ENCODE measurements at regions not wholly inside any gene's neighbourhood (a gene's known extent, or its start where the extent isn't known, plus 50 kb on each side); places are given as distances from the start of the nearest gene placed in this dataset.

GRCh38 chr22:27128461-27129085 lies 471.2 kb downstream of the MIAT start:
- DNase-seq: no peak

GRCh38 chr22:27129266-27129665 lies 471.9 kb downstream of the MIAT start:
- no peak for DNase-seq

DNA sequence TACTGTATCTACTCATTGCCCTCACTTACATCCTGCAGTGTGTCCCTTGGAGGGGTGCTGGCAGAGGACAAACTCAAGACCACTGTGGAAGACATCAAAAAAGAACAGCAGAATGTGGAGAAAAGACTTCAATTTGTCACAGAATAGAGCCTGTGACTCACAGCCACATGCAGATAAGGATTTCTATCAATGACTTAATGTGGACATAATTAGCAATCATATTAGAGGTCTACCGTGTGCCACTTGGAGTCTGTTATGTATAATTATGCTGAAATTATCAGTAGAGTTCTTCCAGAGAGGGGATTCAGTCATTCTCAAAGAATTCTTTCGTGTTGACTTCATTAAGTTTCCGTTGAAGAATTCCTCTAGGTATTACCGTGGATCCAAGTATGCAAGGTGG lies 473.5 kb downstream of the MIAT start:
- no peak for DNase-seq

GRCh38 chr22:27131346-27131745 lies 474.0 kb downstream of the MIAT start:
- no peak for DNase-seq

GRCh38 chr22:27132400-27132799 lies 475.0 kb downstream of the MIAT start:
- no peak for DNase-seq

- DNase-seq: no peak
Measured at GRCh38 chr22:27133019-27133431, 475.6 kb downstream of the MIAT start.

- DNase-seq: no peak
Measured at GRCh38 chr22:27133681-27134314, 476.4 kb downstream of the MIAT start.

DNA sequence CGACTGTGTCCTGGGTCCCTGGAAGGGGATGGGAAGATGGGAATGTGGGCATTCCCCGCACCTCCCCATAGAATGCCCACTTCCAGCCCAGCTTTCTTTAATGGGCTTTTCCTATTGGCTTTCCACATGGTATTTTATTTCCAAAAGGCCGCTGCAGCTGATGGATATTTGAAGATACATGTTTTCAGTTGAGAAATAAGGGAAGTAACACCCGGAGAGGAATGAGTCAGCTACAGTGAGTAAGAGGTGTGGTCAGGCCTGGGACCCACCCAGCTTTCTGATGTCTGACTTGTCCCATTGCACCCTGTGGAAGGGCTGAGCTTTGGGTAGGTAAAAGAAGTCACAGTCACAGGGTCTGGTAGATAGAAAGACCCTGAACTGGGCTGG lies 476.9 kb downstream of the MIAT start:
- DNase-seq: peak; percentile 2

GRCh38 chr22:27135031-27135981 lies 477.9 kb downstream of the MIAT start:
- no peak for DNase-seq

DNA sequence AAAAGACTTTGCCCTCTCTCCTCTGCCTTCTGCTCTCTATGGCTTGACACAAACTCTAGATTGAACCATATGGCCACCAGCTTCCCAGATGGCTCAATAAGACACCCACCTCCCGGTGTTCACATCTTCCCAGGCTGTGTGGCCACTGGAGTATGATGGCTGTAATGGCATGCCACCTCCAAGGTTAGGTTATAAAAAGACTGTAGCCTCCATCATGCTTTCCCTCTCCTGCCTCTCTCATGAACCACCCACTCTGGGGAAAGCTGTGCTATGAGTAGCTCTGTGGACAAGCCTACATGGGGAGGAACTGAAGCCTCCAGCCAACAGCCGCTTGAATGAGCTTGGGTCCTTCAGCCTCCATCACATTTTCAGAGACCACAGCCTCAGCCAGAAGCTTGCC lies 479.2 kb downstream of the MIAT start:
- DNase-seq: no peak

GRCh38 chr22:27137871-27138337 lies 480.5 kb downstream of the MIAT start:
- no peak for DNase-seq

GRCh38 chr22:27138471-27138870 lies 481.1 kb downstream of the MIAT start:
- no peak for DNase-seq

DNA sequence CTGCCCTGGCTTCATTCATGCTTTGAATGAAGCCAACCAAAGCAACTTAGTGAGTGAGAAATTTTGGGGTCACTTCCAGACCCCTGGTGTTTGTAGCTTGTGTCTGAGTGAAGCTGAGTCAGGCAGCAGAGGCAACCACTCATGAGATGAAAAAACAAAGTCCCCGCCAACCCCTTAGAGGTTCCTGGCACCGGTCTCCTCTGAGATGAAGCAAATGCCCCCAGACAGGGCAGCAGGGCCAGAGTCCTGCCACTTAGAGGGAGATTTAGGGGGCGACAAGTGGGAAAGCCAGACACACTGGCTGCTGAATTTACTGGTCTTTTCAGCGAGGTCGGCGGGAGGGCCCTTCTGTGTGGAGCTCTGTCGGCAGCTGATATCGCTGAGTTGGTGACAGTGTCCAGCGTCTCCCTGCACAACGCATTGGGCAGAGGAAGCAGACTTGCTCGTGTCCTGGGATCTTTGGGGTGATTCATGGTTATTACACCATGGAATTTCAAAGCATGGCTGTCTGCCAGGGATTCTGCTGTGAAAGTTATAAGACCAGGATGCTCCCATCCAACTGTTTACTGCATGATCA lies 482.6 kb downstream of the MIAT start:
- DNase-seq: no peak

GRCh38 chr22:27142286-27142685 lies 484.9 kb downstream of the MIAT start:
- DNase-seq: no peak

- DNase-seq: no peak
Measured at GRCh38 chr22:27144321-27144720, 486.9 kb downstream of the MIAT start.

DNA sequence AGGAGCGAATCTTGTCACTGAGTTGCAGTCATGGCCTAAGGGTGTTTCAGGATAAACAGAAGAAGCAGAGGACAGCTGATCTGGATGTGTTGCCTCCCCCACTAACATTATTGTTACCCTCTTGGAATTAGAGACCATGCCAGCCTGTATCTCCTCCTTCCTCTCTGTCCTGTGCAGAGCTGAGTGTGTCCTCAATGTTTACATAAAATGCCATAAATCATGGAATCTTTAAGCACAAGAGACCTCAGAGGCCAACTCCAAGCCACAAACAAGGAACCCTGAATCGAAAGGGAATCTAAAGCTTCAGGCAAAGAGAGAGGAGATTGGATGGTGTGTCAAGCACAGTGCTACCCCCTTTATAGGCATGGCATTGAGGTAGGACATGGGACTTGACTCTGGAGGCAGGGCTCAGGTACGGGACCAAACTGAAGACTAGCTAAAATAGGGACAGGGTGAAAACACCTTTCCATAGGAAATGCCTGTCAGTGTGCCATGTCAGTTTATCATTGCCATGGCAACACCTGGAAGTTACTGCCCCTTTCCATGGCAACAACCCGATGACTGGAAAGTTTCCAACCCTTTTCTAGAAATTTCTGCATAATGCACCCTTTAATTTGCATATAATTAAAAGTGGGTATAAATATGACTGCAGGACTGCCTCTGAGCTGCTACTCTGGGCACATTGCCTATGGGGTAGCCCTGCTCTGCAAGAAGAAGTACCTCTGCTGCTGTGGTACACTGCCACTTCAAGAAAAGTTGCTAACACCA lies 489.7 kb downstream of the MIAT start:
- no peak for DNase-seq

DNA sequence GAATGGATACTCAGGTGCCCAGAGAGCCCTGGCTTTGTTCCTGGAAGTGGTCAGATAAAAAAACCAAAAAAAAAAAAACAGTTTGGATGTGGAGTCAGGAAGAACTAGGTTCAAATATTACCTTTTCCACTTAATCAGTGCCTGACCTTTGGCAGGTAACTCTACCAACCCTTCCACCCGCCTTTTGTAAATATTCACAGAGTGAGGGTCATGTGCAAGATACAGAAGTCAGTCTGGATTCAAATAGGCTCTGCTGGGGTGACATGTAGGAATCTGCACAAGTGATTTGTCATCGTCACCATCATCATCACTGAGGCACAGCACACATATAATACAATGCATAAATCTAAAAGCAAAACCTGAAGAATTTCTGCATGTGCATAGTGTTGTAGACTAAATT lies 490.7 kb downstream of the MIAT start:
- DNase-seq: no peak

- no peak for DNase-seq
Measured at GRCh38 chr22:27148886-27149470, 491.6 kb downstream of the MIAT start.

DNA sequence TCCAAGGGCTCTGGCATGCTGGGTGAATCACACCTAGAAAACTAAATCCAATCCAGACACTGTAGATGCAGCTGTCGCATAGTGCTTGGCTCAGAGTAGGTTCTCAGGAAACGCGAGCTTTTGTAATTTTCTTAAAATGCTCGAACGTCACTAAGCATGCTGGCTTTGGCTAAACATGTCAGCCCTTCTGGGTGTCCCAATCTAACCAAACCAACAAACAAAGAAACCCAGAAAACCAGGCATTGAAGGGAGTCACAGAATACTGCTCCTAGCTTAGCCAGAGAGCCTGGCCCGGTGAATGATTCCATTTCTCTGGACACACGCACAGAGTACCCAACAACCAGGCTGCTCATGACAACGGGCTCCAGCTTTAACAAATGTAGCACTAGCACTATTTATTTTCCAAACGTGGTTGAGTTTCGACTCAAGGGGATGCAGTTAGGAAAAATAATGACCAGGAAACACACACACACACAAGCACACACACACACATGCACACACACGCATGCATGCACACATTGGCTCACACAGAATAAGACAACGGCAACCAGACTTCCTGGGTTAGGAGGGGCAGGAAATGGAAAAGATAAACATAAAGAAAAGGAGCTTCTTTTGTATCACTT lies 492.6 kb downstream of the MIAT start:
- DNase-seq: no peak

GRCh38 chr22:27150544-27150941 lies 493.2 kb downstream of the MIAT start:
- peak; percentile 9 for DNase-seq

- no peak for DNase-seq
Measured at GRCh38 chr22:27151407-27151806, 494.0 kb downstream of the MIAT start.

GRCh38 chr22:27152033-27152432 lies 494.6 kb downstream of the MIAT start:
- no peak for DNase-seq

Data from CD4-positive, alpha-beta T cell treated with Interleukin-21 for 1 hour (primary cell).